Mammary epithelial cell (primary cell): ENCODE measurements at regions not wholly inside any gene's neighbourhood (a gene's known extent, or its start where the extent isn't known, plus 50 kb on each side); places are given as distances from the start of the nearest gene placed in this dataset.

Experiments used
- CTCF ChIP-seq, 2 donors: IDR thresholded peaks in 1 of 2; conservative IDR thresholded peaks in 1 of 2; 2 replicates each; pipeline ENCODE4 v1.5.1; 2011 to 2012; ENCODE audit warnings: inconsistent platforms in 2 of 2, low read length in 2 of 2, mild to moderate bottlenecking in 2 of 2, control low read depth in 1 of 2, low read depth in 1 of 2; ENCODE audit not compliant: insufficient read depth in 1 of 2; ENCODE audit errors: extremely low read depth in 1 of 2
- EZH2 ChIP-seq: IDR thresholded peaks from 2 replicates; pipeline ENCODE4 v1.6.1; 2012; ENCODE audit warnings: low read length, inconsistent platforms, borderline replicate concordance

GRCh38 chr22:47804281-47804680 lies 1041.8 kb downstream of the TBC1D22A start:
- TF ChIP-seq CTCF (conservative IDR thresholded peaks at IDR 0.05 in 1 of 2, IDR thresholded peaks at IDR 0.05 in 1 of 2; ENCODE audit: extremely low read depth in 1 of 2, insufficient read depth in 1 of 2, low read depth in 1 of 2, low read length in 2 of 2) = no peak
- TF ChIP-seq EZH2 = no peak
